ENCODE measurements at regions not wholly inside any gene's neighbourhood (a gene's known extent, or its start where the extent isn't known, plus 50 kb on each side); places are given as distances from the start of the nearest gene placed in this dataset.
A peak's percentile ranks its signal among the peaks of the same experiment; 100 is the strongest.
"Not testable (repeated sequence)": the region's sequence is repeated elsewhere in the genome, so short reads cannot be mapped to it uniquely, and the experiment has no call there.

GRCh38 chr12:78290606-78291345, 460.1 kb downstream of the NAV3 start:
- DNase-seq (ENCODE audit: low read depth) = peak; percentile 52
- H3K4me3 ChIP-seq (ENCODE audit: low read depth, low read length) = no peak overlapping the region
- TF ChIP-seq CTCF (conservative IDR thresholded peaks at IDR 0.05; ENCODE audit: low read depth, low read length) = no peak

GRCh38 chr12:78293059-78293686, 462.5 kb downstream of the NAV3 start:
- TF ChIP-seq CTCF (conservative IDR thresholded peaks at IDR 0.05; ENCODE audit: low read depth, low read length) = no peak
- H3K4me3 ChIP-seq (ENCODE audit: low read depth, low read length) = no peak overlapping the region
- no peak for DNase-seq (ENCODE audit: low read depth)

DNA sequence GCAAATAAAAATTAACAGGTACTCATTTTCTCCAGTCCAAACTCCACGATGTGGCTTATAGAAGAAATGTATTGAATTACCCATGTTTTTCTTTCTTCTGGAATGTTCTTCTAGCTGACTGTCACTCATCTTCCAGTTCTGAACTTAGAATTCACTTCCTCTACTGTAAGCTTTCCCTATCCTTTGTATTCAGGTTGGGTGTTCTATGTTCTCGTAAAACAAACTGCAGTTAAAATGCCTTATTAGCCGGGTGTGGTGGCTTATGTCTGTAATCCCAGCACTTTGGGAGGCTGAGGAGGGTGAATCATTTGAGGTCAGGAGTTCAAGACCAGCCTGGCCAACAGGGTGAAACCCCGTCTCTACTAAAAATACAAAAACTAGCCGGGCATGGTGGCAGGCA, 470.6 kb downstream of the NAV3 start:
- DNase-seq (ENCODE audit: low read depth); H3K4me3 ChIP-seq (ENCODE audit: low read depth, low read length): not testable (repeated sequence)

GRCh38 chr12:78305808-78306207, 475.1 kb downstream of the NAV3 start:
- DNase-seq (ENCODE audit: low read depth) = no peak
- no peak overlapping the region for H3K4me3 ChIP-seq (ENCODE audit: low read depth, low read length)
- TF ChIP-seq CTCF (conservative IDR thresholded peaks at IDR 0.05; ENCODE audit: low read depth, low read length) = no peak

DNA sequence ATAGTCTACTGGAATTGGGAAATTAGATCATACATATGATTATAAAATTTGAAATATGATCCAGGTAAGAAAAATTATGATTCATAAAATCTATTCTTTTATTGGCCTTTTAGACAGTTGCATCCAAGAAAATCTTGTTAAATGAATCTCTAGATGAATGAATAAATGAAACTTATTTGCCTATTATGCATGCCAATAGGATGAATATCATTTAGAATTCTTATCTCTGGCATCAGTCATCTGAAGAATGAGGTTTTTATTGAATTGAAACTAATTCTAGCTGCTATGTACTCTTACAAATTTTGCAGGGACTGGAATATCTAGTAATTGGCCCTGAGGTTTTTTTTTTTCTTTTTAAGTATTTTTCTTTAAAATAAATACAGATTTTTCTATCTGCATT, 475.5 kb downstream of the NAV3 start:
- no peak for TF ChIP-seq CTCF (conservative IDR thresholded peaks at IDR 0.05; ENCODE audit: low read depth, low read length)
- H3K4me3 ChIP-seq (ENCODE audit: low read depth, low read length) = no peak overlapping the region
- no peak for DNase-seq (ENCODE audit: low read depth)

GRCh38 chr12:78308701-78309100, 478.0 kb downstream of the NAV3 start:
- TF ChIP-seq CTCF (conservative IDR thresholded peaks at IDR 0.05; ENCODE audit: low read depth, low read length) = no peak
- no peak for DNase-seq (ENCODE audit: low read depth)
- no peak overlapping the region for H3K4me3 ChIP-seq (ENCODE audit: low read depth, low read length)

DNA sequence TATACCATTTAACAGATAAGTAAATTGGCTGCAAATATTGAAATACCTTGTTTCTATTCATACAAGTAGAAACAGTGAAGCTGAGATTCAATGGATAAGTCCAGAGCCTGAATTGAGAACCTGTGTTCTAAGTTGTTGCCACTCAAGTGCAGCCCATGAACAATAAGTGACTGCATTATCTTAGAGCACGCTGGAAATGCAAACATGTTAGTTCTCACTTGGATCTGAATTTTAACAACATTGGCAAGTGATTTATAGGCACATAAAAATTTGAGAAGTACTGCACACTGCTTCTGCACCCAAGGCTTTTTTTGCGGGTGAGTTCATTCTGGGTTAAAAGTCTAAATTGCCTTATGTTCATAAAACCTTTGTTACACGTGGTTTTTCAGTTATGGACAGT, 484.3 kb downstream of the NAV3 start:
- no peak for DNase-seq (ENCODE audit: low read depth)
- TF ChIP-seq CTCF (conservative IDR thresholded peaks at IDR 0.05; ENCODE audit: low read depth, low read length) = no peak
- no peak overlapping the region for H3K4me3 ChIP-seq (ENCODE audit: low read depth, low read length)
